Urinary bladder (tissue), 3 donors: ENCODE measurements at regions not wholly inside any gene's neighbourhood (a gene's known extent, or its start where the extent isn't known, plus 50 kb on each side); places are given as distances from the start of the nearest gene placed in this dataset.

Source experiments
- DNase-seq: peaks from one replicate; pipeline ENCODE4 v3.0.0-alpha.2; 2015; ENCODE audit errors: extremely low spot score
- H3K27ac ChIP-seq: one replicate; pipeline ENCODE4 v1.5.1; 2013; ENCODE audit warnings: low read depth, mild to moderate bottlenecking, moderate library complexity
- H3K36me3 ChIP-seq: one replicate; pipeline ENCODE4 v1.6.1; 2013; ENCODE audit warnings: mild to moderate bottlenecking, moderate library complexity; ENCODE audit not compliant: insufficient read depth
- H3K4me1 ChIP-seq: one replicate; pipeline ENCODE4 v1.6.1; 2013; ENCODE audit warnings: mild to moderate bottlenecking, moderate library complexity; ENCODE audit not compliant: insufficient read depth
- H3K4me3 ChIP-seq: one replicate; pipeline ENCODE4 v1.5.1; 2013; ENCODE audit warnings: low read depth, low read length
- WGBS: extraction: QIAGEN DNeasy Blood & Tissue Kit; methylation state at CpG from one replicate; pipeline ENCODE4 v1.1.7; 2013; 5-methylcytosine and 5-hydroxymethylcytosine counted together
- donor health status: healthy with polysubstance abuse.
- donor health status: healthy.

GRCh38 chr5:30626557-30626956 lies 566.9 kb upstream of the CDH6 start:
- H3K4me1 ChIP-seq = no peaks in the 10 kb centered on the region
- DNase-seq = no peak

GRCh38 chr5:30620481-30621085 lies 572.9 kb upstream of the CDH6 start:
- Histone ChIP-seq H3K27ac (no peak overlapping the region), H3K4me1 (no peaks in the 10 kb centered on the region), H3K36me3 (no peaks in the 10 kb centered on the region), H3K4me3 (no peak overlapping the region)
- WGBS = 83% methylated on average over 2 of the region's 2 CpGs
- DNase-seq = no peak

More at GRCh38 chr5:30626557-30626956, 566.9 kb upstream of the CDH6 start:
- WGBS = 75% methylated on average over 2 of the region's 2 CpGs
- no peak overlapping the region for H3K4me3 ChIP-seq
- no peaks in the 10 kb centered on the region for H3K36me3 ChIP-seq
- H3K27ac ChIP-seq = no peak overlapping the region

DNA sequence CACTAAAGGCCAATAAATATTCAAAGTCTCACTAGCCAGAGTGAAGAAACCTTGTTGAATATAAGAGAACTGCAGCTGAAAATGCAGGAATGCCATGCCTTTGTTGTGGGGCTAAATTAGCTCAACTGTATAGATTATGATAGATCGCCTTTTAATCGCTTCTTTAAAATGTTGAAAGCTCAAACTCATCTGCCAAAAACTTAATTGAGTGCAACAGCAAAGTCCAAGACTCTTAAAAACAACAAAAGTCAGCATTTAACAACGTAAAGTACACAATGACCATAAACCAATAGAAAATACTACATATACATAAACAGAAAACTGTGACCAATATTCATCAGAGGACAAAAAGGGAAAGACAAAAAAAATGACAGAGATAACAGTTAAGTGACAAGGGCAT lies 585.0 kb upstream of the CDH6 start:
- WGBS = 80% methylated on average over 3 of the region's 3 CpGs
- no peak for DNase-seq

DNA sequence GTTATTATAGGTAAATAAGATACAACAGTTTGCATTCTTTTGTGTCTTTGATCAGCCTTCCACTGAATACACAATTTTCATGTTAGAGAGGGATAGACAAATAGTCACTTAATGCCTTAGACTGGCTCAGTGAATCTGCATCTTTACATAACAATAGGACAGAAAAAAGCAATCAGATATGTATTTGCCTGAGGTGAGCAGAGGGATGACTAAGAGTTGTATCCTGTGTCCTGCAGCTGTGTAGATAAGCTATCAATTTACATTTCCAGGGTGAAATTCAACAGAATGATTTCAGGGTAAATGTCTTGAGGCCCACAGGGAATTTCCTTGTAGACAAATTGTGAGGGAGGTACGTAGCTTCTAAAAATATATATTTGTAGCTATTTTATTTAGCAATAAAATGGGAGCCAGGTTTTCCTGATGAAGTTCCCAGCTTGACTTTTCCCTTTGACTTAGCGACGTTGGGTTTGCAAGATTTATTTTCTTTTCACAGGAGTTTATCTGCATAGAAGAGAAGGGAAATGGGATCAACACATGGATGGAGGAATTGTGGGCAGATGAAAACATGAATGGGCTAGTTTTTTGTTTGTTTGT lies 586.1 kb upstream of the CDH6 start:
- Histone ChIP-seq H3K4me1 (no peaks in the 10 kb centered on the region), H3K4me3 (no peak overlapping the region), H3K27ac (no peak overlapping the region), H3K36me3 (no peaks in the 10 kb centered on the region)
- DNase-seq = no peak
- WGBS = 56% methylated on average over 3 of the region's 3 CpGs

More for the DNA sequence above, 585.0 kb upstream of the CDH6 start:
- Histone ChIP-seq H3K4me1 (no peaks in the 10 kb centered on the region), H3K27ac (no peak overlapping the region), H3K4me3 (no peak overlapping the region), H3K36me3 (no peaks in the 10 kb centered on the region)

DNA sequence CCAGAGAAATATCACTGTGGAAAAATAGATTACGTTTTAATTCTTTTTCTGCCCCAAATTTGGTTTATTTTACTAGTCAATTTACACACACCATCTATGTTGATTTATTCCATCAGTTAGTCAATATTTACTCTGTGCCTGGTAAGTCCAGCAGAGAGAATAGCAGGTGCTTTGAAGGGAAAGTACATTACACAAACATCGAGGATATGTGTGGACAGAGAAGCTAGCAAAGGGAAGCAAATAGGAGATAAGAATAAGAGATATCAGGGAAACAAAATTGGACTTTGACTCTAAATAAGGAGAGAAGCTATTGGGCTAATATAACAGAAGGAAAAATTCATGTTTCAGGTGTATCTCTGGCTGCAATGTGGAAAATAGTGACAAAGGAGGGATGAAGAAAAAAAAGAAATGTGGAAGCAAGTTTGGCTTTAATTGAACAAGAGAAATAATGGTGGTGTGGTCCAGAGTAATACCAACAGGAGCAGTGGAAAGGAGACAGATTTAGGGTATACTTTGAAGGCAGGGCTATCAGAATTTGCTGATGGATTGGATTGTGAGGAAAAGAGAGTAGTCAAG lies 587.7 kb upstream of the CDH6 start:
- Histone ChIP-seq H3K4me1 (no peaks in the 10 kb centered on the region), H3K27ac (no peak overlapping the region), H3K36me3 (no peaks in the 10 kb centered on the region), H3K4me3 (no peak overlapping the region)
- 72% methylated on average over 2 of the region's 2 CpGs for WGBS
- DNase-seq = no peak

- H3K27ac ChIP-seq = no peak overlapping the region
- DNase-seq = no peak
- H3K4me1 ChIP-seq = no peaks in the 10 kb centered on the region
- WGBS = 84% methylated on average over 2 of the region's 2 CpGs
- H3K36me3 ChIP-seq = no peaks in the 10 kb centered on the region
- H3K4me3 ChIP-seq = no peak overlapping the region
Measured at GRCh38 chr5:30604648-30605262, 588.7 kb upstream of the CDH6 start.

GRCh38 chr5:30600892-30601291 lies 592.6 kb upstream of the CDH6 start:
- H3K4me1 ChIP-seq = no peaks in the 10 kb centered on the region
- no peak overlapping the region for H3K4me3 ChIP-seq
- no peaks in the 10 kb centered on the region for H3K36me3 ChIP-seq
- no peak overlapping the region for H3K27ac ChIP-seq
- no peak for DNase-seq

GRCh38 chr5:30596495-30597064 lies 596.9 kb upstream of the CDH6 start:
- Histone ChIP-seq H3K4me3 (no peak overlapping the region), H3K4me1 (no peaks in the 10 kb centered on the region), H3K27ac (no peak overlapping the region), H3K36me3 (no peaks in the 10 kb centered on the region)
- WGBS = 71% methylated on average over 3 of the region's 3 CpGs
- DNase-seq = no peak

GRCh38 chr5:30594331-30594730 lies 599.2 kb upstream of the CDH6 start:
- WGBS = 47% methylated on average over 2 of the region's 2 CpGs
- Histone ChIP-seq H3K4me1 (no peaks in the 10 kb centered on the region), H3K4me3 (no peak overlapping the region), H3K27ac (no peak overlapping the region), H3K36me3 (no peaks in the 10 kb centered on the region)
- DNase-seq = no peak

DNA sequence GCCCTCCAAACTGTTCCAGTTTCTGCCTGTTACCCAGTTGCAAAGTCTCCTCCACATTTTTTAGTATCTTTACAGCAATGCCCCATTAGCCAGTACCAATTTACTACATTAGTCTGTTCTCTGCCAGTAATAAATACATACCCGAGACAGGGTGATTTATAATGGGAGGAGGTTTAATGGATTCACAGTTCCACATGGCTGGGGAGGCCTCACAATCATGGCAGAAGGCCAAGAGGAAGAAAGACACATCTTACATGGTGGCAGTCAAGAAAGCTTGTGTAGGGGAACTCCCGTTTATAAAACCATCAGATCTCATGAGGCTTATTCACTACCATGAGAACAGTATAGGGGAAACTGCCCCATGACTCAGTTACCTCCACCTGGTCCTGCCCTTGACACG lies 600.7 kb upstream of the CDH6 start:
- DNase-seq = no peak
- no peak overlapping the region for H3K4me3 ChIP-seq
- 71% methylated on average over 3 of the region's 3 CpGs for WGBS
- H3K27ac ChIP-seq = no peak overlapping the region
- no peaks in the 10 kb centered on the region for H3K4me1 ChIP-seq
- H3K36me3 ChIP-seq = no peaks in the 10 kb centered on the region

- WGBS = 26% methylated on average over 8 of the region's 8 CpGs
Measured at GRCh38 chr5:30581198-30581935, 612.1 kb upstream of the CDH6 start.

DNA sequence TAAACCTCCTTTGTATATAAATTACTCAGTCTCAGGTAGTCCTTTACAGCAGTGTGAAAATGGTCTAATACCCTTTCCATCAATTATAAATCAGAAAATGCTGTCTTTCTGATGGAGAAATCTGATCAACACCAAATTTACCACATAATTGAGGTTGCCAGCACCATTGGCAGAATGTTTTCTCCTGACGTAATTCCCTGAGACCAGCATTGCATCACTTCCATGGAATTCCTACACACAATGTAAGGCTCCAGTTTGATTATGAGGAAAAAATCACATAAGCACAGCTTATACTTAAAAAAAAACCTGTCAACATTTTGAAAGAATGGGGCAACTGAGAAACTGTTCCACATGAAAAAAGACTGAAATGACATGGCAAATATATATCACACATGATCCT lies 618.7 kb upstream of the CDH6 start:
- no peak for DNase-seq
- 70% methylated on average over 1 of the region's 1 CpG for WGBS
- Histone ChIP-seq H3K36me3 (no peaks in the 10 kb centered on the region), H3K4me1 (no peaks in the 10 kb centered on the region), H3K4me3 (no peak overlapping the region), H3K27ac (no peak overlapping the region)

More at GRCh38 chr5:30581198-30581935, 612.1 kb upstream of the CDH6 start:
- Histone ChIP-seq H3K27ac (no peak overlapping the region), H3K36me3 (no peaks in the 10 kb centered on the region), H3K4me1 (no peaks in the 10 kb centered on the region), H3K4me3 (no peak overlapping the region)
- DNase-seq = no peak

DNA sequence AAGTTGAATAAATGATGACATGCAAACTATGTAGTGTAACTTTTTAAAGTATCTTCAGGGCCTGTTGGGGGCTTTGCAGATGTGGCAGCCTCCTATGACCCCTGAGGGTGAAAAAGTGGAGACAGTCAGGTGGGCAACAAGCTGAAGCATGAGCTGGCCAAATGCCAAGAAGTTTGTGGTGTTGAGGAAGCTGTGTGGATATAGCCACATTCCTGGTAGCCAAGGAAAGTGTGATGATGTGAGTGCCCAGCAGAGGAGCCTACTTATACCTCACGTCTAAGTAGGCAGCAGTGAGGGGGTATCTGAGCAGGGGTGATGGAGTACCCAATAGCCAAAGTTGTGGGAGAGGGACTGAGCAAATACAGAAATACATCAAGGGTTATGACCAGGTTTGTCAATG lies 621.2 kb upstream of the CDH6 start:
- Histone ChIP-seq H3K27ac (no peak overlapping the region), H3K36me3 (no peaks in the 10 kb centered on the region), H3K4me1 (no peaks in the 10 kb centered on the region), H3K4me3 (no peak overlapping the region)
- DNase-seq = no peak
- 31% methylated on average over 1 of the region's 1 CpG for WGBS
